IMR-90 (cell line): ENCODE measurements at regions not wholly inside any gene's neighbourhood (a gene's known extent, or its start where the extent isn't known, plus 50 kb on each side); places are given as distances from the start of the nearest gene placed in this dataset.

Experiments
- ATAC-seq: fragments of 200-7000 bp; cut with Tn5 transposase; 2 replicates; pipeline ENCODE4 v1.9.1; 2020; ENCODE audit warnings: low read depth, mild to moderate bottlenecking, moderate library complexity
- BruUV-seq: library from RNA; stranded (reverse); fragments of 400-500 nt; replicated peaks from 2 replicates; lab custom pipeline; 2021; lab: Mats Ljungman, UMichigan
- CTCF ChIA-PET: fragments of 300-600 bp; formaldehyde crosslinking; extraction: SDS; loops from one replicate; lab custom pipeline; 2021; ENCODE audit warnings: antibody characterized with exemption; lab: Yijun Ruan, JAX
- POLR2A ChIA-PET: fragments of 300-600 bp; sonication (Branson Sonifier 250); formaldehyde crosslinking; loops from one replicate; lab custom pipeline; 2022; ENCODE audit warnings: antibody characterized with exemption; ENCODE audit not compliant: unreplicated experiment; lab: Charles Lee
- DNase-seq: peaks from one replicate; pipeline ENCODE4 v3.0.0; 2013
- H2AFZ ChIP-seq: replicated peaks from 2 replicates; pipeline ENCODE3; 2013; ENCODE audit warnings: low read length, mild to moderate bottlenecking; ENCODE audit not compliant: poor library complexity
- H2AK5ac ChIP-seq: 2 replicates; pipeline ENCODE4 v1.6.1; 2013; ENCODE audit warnings: low read depth, low read length, inconsistent platforms
- H2AK9ac ChIP-seq: replicated peaks from 2 replicates; pipeline ENCODE3; 2013; ENCODE audit warnings: mild to moderate bottlenecking, low read depth, low read length, moderate library complexity; ENCODE audit not compliant: poor library complexity
- H2BK120ac ChIP-seq: 2 replicates; pipeline ENCODE4 v1.6.1; 2013; ENCODE audit warnings: low read depth, low read length, inconsistent platforms
- H2BK15ac ChIP-seq: 3 replicates; pipeline ENCODE4 v1.6.1; 2013; ENCODE audit warnings: low read depth, low read length, inconsistent platforms
- H2BK20ac ChIP-seq: 2 replicates; pipeline ENCODE4 v1.6.1; 2013; ENCODE audit warnings: low read depth, mild to moderate bottlenecking, inconsistent platforms, low read length, moderate library complexity
- H2BK5ac ChIP-seq: 2 replicates; pipeline ENCODE4 v1.6.1; 2013; ENCODE audit warnings: mild to moderate bottlenecking, low read depth, low read length, inconsistent platforms; ENCODE audit not compliant: poor library complexity, severe bottlenecking
- H3K14ac ChIP-seq: replicated peaks from 2 replicates; pipeline ENCODE4 v1.6.1; 2013; ENCODE audit warnings: low read depth, low read length, inconsistent platforms
- H3K18ac ChIP-seq: 2 replicates; pipeline ENCODE4 v1.6.1; 2013; ENCODE audit warnings: low read depth, low read length, control low read depth
- H3K23ac ChIP-seq: 2 replicates; pipeline ENCODE4 v1.6.1; 2013; ENCODE audit warnings: low read depth, low read length, inconsistent platforms
- H3K27ac ChIP-seq: 2 replicates; pipeline ENCODE4 v1.5.1; 2013; ENCODE audit warnings: mild to moderate bottlenecking, control low read depth, low read length; ENCODE audit not compliant: insufficient read depth
- H3K27me3 ChIP-seq: 2 replicates; pipeline ENCODE4 v1.6.1; 2013; ENCODE audit warnings: low read length; ENCODE audit not compliant: control insufficient read depth, insufficient read depth
- H3K36me3 ChIP-seq: 2 replicates; pipeline ENCODE4 v1.6.1; 2013; ENCODE audit warnings: low read length, mixed read lengths; ENCODE audit not compliant: control insufficient read depth, insufficient read depth
- H3K4ac ChIP-seq: 2 replicates; pipeline ENCODE4 v1.6.1; 2013; ENCODE audit warnings: low read depth, low read length, inconsistent platforms
- H3K4me1 ChIP-seq: 2 replicates; pipeline ENCODE4 v1.6.1; 2013; ENCODE audit warnings: low read length, mixed read lengths; ENCODE audit not compliant: control insufficient read depth, insufficient read depth
- H3K4me2 ChIP-seq: 2 replicates; pipeline ENCODE4 v1.6.1; 2013; ENCODE audit warnings: low read depth, mild to moderate bottlenecking, control low read depth, low read length, moderate library complexity
- H3K4me3 ChIP-seq: 2 replicates; pipeline ENCODE4 v1.5.1; 2013; ENCODE audit warnings: low read depth, mild to moderate bottlenecking, control low read depth, low read length, moderate library complexity; ENCODE audit not compliant: insufficient read depth
- H3K56ac ChIP-seq: 2 replicates; pipeline ENCODE4 v1.6.1; 2013; ENCODE audit warnings: low read length, inconsistent platforms; ENCODE audit not compliant: insufficient read depth; ENCODE audit errors: extremely low read depth
- H3K79me1 ChIP-seq, 2 experiments: 2 replicates each; pipeline ENCODE4 v1.6.1; 2013; ENCODE audit warnings: low read length in 2 of 2, inconsistent platforms in 1 of 2, low read depth in 1 of 2
- H3K9ac ChIP-seq: 2 replicates; pipeline ENCODE4 v1.6.1; 2013; ENCODE audit warnings: low read depth, low read length, control low read depth
- H3K9me1 ChIP-seq: 2 replicates; pipeline ENCODE4 v1.6.1; 2013; ENCODE audit warnings: low read length, inconsistent platforms; ENCODE audit not compliant: insufficient read depth
- H3K9me3 ChIP-seq: 2 replicates; pipeline ENCODE4 v1.6.1; 2013; ENCODE audit warnings: low read length; ENCODE audit not compliant: control insufficient read depth, insufficient read depth
- H4K20me1 ChIP-seq: 2 replicates; pipeline ENCODE4 v1.6.1; 2013; ENCODE audit warnings: low read length, inconsistent platforms; ENCODE audit not compliant: insufficient read depth
- H4K5ac ChIP-seq: 2 replicates; pipeline ENCODE4 v1.6.1; 2013; ENCODE audit warnings: mild to moderate bottlenecking, low read depth, low read length, control low read depth
- H4K8ac ChIP-seq, 2 experiments: 2 replicates each; pipeline ENCODE4 v1.6.1; 2013; ENCODE audit warnings: low read depth in 2 of 2, low read length in 2 of 2, control low read depth in 1 of 2, inconsistent platforms in 1 of 2
- H4K91ac ChIP-seq: 2 replicates; pipeline ENCODE4 v1.6.1; 2013; ENCODE audit warnings: low read depth, low read length, inconsistent platforms; ENCODE audit not compliant: insufficient read depth
- CEBPB ChIP-seq: IDR thresholded peaks from 2 replicates; pipeline ENCODE4 v1.6.1; 2012; ENCODE audit warnings: low read depth, low read length, improper control_type of control experiment
- CTCF ChIP-seq: conservative IDR thresholded peaks from 2 replicates; pipeline ENCODE4 v1.5.1; 2012; ENCODE audit warnings: mild to moderate bottlenecking, low read depth, low read length, improper control_type of control experiment
- NFE2L2 ChIP-seq: fragments of 150-350 bp; IDR thresholded peaks from 2 replicates; pipeline ENCODE4 v1.6.1; 2016; ENCODE audit warnings: low read depth, mild to moderate bottlenecking, low read length
- POLR2A ChIP-seq: IDR thresholded peaks from 2 replicates; pipeline ENCODE4 v1.6.1; 2012; ENCODE audit warnings: mild to moderate bottlenecking, low read depth, low read length
- RCOR1 ChIP-seq: IDR thresholded peaks from 2 replicates; pipeline ENCODE4 v1.6.1; 2012; ENCODE audit warnings: mild to moderate bottlenecking, low read length, improper control_type of control experiment; ENCODE audit not compliant: insufficient replicate concordance
- RFX5 ChIP-seq: IDR thresholded peaks from 2 replicates; pipeline ENCODE4 v1.8.0; 2012; ENCODE audit warnings: low read depth, mild to moderate bottlenecking, low read length, moderate library complexity
- USF2 ChIP-seq: fragments of 150-350 bp; IDR thresholded peaks from 2 replicates; pipeline ENCODE4 v1.6.1; 2017; ENCODE audit warnings: mild to moderate bottlenecking, antibody characterized with exemption, low read length, low read depth
- WGBS, 2 experiments: methylation state at CpG; one replicate each; pipeline versions ENCODE4 v1.1.5 to v1.1.7; 2013; ENCODE audit warnings: missing lambda C conversion rate in 2 of 2; ENCODE audit not compliant: insufficient read length in 1 of 2; ENCODE audit errors: extremely low coverage in 2 of 2; 5-methylcytosine and 5-hydroxymethylcytosine counted together
- dilution Hi-C: fragments of 300-500 bp; cut with HindIII; formaldehyde crosslinking; loops from one replicate; pipeline ENCODE4 v1.14.3; 2018; ENCODE audit warnings: low sequenced_read_pairs; ENCODE audit not compliant: unreplicated experiment
- in situ Hi-C: fragments of 300-500 bp; cut with MboI; formaldehyde crosslinking; loops from 3 replicates; pipeline ENCODE4 v1.14.3; 2019; ENCODE audit warnings: low sequenced_read_pairs, inconsistent platforms, mixed read lengths
- intact Hi-C: fragments of 100-400 bp; cut with micrococcal nuclease; formaldehyde crosslinking; loops from 2 replicates; pipeline ENCODE4 v1.10.0; 2022

- TF ChIP-seq USF2: no peak
- TF ChIP-seq CEBPB: no peak
- no peak for TF ChIP-seq POLR2A
- no peak for TF ChIP-seq NFE2L2
- TF ChIP-seq CTCF: no peak
- no peak for TF ChIP-seq RCOR1
- no peak for TF ChIP-seq RFX5
- no peak overlapping the region for H2BK5ac ChIP-seq
- H3K9me3 ChIP-seq: no peaks in the 10 kb centered on the region; the same call in 1 of the 2 replicates
- H4K8ac ChIP-seq: no peak overlapping the region
- H3K27me3 ChIP-seq: no peaks in the 10 kb centered on the region; the same call in 1 of the 2 replicates
- no peaks in the 10 kb centered on the region for H3K79me1 ChIP-seq
- H2AK5ac ChIP-seq: no peak overlapping the region
- dilution Hi-C loops (no loop called here), in situ Hi-C loops (no loop called here), intact Hi-C loops (no loop called here)
- WGBS, 2 experiments: no CpG with 5 or more reads among the region's 4 CpGs
- H4K91ac ChIP-seq: no peak overlapping the region
- no peak overlapping the region for H3K4me3 ChIP-seq
- no peaks in the 10 kb centered on the region for H3K36me3 ChIP-seq
- H2AK9ac ChIP-seq: no peak overlapping the region
- H3K27ac ChIP-seq: no peak overlapping the region
- H3K9me1 ChIP-seq: no peaks in the 10 kb centered on the region
- H3K23ac ChIP-seq: no peak overlapping the region
- H3K56ac ChIP-seq: no peak overlapping the region
- no peak overlapping the region for H3K4ac ChIP-seq
- POLR2A ChIA-PET: no interaction called here
- H3K4me1 ChIP-seq: no peaks in the 10 kb centered on the region
- no peak overlapping the region for H3K4me2 ChIP-seq
- no peak overlapping the region for H3K18ac ChIP-seq
- ATAC-seq (no peak), DNase-seq (no peak)
- H2BK20ac ChIP-seq: no peak overlapping the region
- H2AFZ ChIP-seq: no peak overlapping the region
- H3K9ac ChIP-seq: no peak overlapping the region
- H2BK15ac ChIP-seq: no peak overlapping the region
- H3K14ac ChIP-seq: no peak overlapping the region
- H4K5ac ChIP-seq: no peak overlapping the region
- BruUV-seq: no TSS peak
- CTCF ChIA-PET: interaction anchor here (1.8 kb wide), 1 partner anchor 10 kb away, joined by 10 read pairs; no protein-coding TSS in a partner anchor
- H2BK120ac ChIP-seq: no peak overlapping the region
- no peaks in the 10 kb centered on the region for H4K20me1 ChIP-seq
Observed at GRCh38 chr15:79219393-79220056, 63.0 kb upstream of the ANKRD34C start.
